MM.1S (cell line): ENCODE measurements at regions not wholly inside any gene's neighbourhood (a gene's known extent, or its start where the extent isn't known, plus 50 kb on each side); places are given as distances from the start of the nearest gene placed in this dataset.

ENCODE experiments used
- DNase-seq: peaks from one replicate; pipeline ENCODE4 v3.0.0-alpha.2; 2015
- H2AFZ ChIP-seq: fragments of 300-600 bp; sonication (generic); 2 replicates; pipeline ENCODE4 v1.6.0; 2016; ENCODE audit warnings: antibody characterized with exemption, low read length
- H3F3A ChIP-seq: fragments of 300-600 bp; sonication (generic); 2 replicates; pipeline ENCODE4 v1.6.1; 2016; ENCODE audit warnings: mild to moderate bottlenecking, antibody characterized with exemption, low read length, moderate library complexity, mixed read lengths; ENCODE audit not compliant: insufficient read depth
- H3K27ac ChIP-seq: fragments of 300-600 bp; sonication (generic); 2 replicates; pipeline ENCODE4 v1.5.1; 2016; ENCODE audit warnings: mild to moderate bottlenecking, low read length
- H3K27me3 ChIP-seq: fragments of 300-600 bp; sonication (generic); replicated peaks from 2 replicates; pipeline ENCODE4 v1.6.0; 2016; ENCODE audit warnings: low read length; ENCODE audit not compliant: insufficient read depth
- H3K36me3 ChIP-seq: fragments of 300-600 bp; sonication (generic); replicated peaks from 2 replicates; pipeline ENCODE4 v1.6.1; 2016; ENCODE audit warnings: mild to moderate bottlenecking, low read length, mixed read lengths; ENCODE audit not compliant: insufficient read depth
- H3K4me1 ChIP-seq: fragments of 300-600 bp; sonication (generic); 2 replicates; pipeline ENCODE4 v1.6.1; 2016; ENCODE audit warnings: low read length, mixed read lengths
- H3K4me2 ChIP-seq: fragments of 300-600 bp; sonication (generic); 2 replicates; pipeline ENCODE4 v1.6.0; 2016; ENCODE audit warnings: low read depth, low read length
- H3K4me3 ChIP-seq: fragments of 300-600 bp; sonication (generic); 2 replicates; pipeline ENCODE4 v1.5.1; 2016; ENCODE audit warnings: low read length, mixed read lengths
- H3K79me2 ChIP-seq: fragments of 300-600 bp; sonication (generic); 2 replicates; pipeline ENCODE4 v1.6.1; 2016; ENCODE audit warnings: mixed run types, low read length, mixed read lengths
- H3K9ac ChIP-seq: fragments of 300-600 bp; sonication (generic); 2 replicates; pipeline ENCODE4 v1.6.1; 2016; ENCODE audit warnings: low read length, mixed read lengths
- H3K9me2 ChIP-seq: fragments of 300-600 bp; sonication (generic); replicated peaks from 2 replicates; pipeline ENCODE4 v1.6.1; 2016; ENCODE audit warnings: mild to moderate bottlenecking, low read length, mixed read lengths; ENCODE audit not compliant: insufficient read depth
- H3K9me3 ChIP-seq: fragments of 300-600 bp; sonication (generic); replicated peaks from 2 replicates; pipeline ENCODE4 v1.6.1; 2016; ENCODE audit warnings: mild to moderate bottlenecking, low read length, mixed read lengths; ENCODE audit not compliant: insufficient read depth
- H4K20me1 ChIP-seq: fragments of 300-600 bp; sonication (generic); 2 replicates; pipeline ENCODE4 v1.6.1; 2016; ENCODE audit warnings: mild to moderate bottlenecking, low read length, moderate library complexity, mixed read lengths; ENCODE audit not compliant: insufficient read depth
- CTCF ChIP-seq: fragments of 300-600 bp; sonication (generic); IDR thresholded peaks from 2 replicates; pipeline ENCODE4 v1.5.1; 2016; ENCODE audit warnings: antibody characterized with exemption, low read length, mixed read lengths
- EZH2 ChIP-seq: fragments of 300-600 bp; sonication (generic); optimal IDR thresholded peaks from 2 replicates; pipeline ENCODE3; 2017; ENCODE audit warnings: low read depth, mild to moderate bottlenecking, antibody characterized with exemption, low read length, mixed read lengths
- EZH2phosphoT487 ChIP-seq: fragments of 300-600 bp; sonication (generic); IDR thresholded peaks from 2 replicates; pipeline ENCODE4 v1.6.1; 2018; ENCODE audit warnings: antibody characterized with exemption, low read length

DNA sequence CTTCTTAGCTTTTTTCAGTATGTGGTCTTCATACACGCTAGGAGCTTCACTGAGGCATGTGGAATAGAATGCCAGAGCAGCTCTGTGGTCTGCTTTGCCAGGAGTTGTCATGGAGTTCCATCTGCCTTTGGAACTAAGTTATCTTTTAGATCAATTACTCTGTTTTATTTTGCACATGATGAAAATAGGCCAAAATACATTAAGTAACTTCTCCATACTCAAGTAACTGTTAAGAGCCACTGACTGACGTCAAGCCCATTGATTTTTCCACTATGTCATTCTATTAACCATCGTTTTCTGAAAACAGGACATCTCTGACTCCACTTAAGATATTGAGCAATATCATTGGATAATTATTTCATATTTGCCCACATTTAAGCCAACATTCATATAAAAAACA, 415.1 kb upstream of the MAD2L1 start:
- Histone ChIP-seq H3K36me3 (no peaks in the 10 kb centered on the region), H2AFZ (no peak overlapping the region), H3F3A (no peaks in the 10 kb centered on the region), H4K20me1 (no peaks in the 10 kb centered on the region), H3K79me2 (no peaks in the 10 kb centered on the region), H3K4me1 (no peaks in the 10 kb centered on the region), H3K27me3 (no peaks in the 10 kb centered on the region), H3K27ac (no peak overlapping the region), H3K9ac (no peak overlapping the region), H3K4me2 (no peak overlapping the region), H3K9me3 (no peaks in the 10 kb centered on the region), H3K4me3 (no peak overlapping the region), H3K9me2 (no peaks in the 10 kb centered on the region)
- no peak for DNase-seq
- TF ChIP-seq EZH2phosphoT487 = no peak
- TF ChIP-seq EZH2 = no peak
- no peak for TF ChIP-seq CTCF

GRCh38 chr4:120472447-120473131, 405.9 kb upstream of the MAD2L1 start:
- H2AFZ ChIP-seq = no peak overlapping the region

GRCh38 chr4:120466429-120466828, 399.8 kb upstream of the MAD2L1 start:
- H3F3A ChIP-seq = no peaks in the 10 kb centered on the region
- H3K4me2 ChIP-seq = no peak overlapping the region
- H3K9me3 ChIP-seq = no peaks in the 10 kb centered on the region
- no peak overlapping the region for H3K9ac ChIP-seq
- no peak overlapping the region for H2AFZ ChIP-seq
- no peaks in the 10 kb centered on the region for H3K79me2 ChIP-seq
- H3K27me3 ChIP-seq = no peaks in the 10 kb centered on the region
- no peak for DNase-seq
- H3K27ac ChIP-seq = no peak overlapping the region
- TF ChIP-seq EZH2 (no peak), EZH2phosphoT487 (no peak), CTCF (no peak)
- H4K20me1 ChIP-seq = no peaks in the 10 kb centered on the region
- no peaks in the 10 kb centered on the region for H3K9me2 ChIP-seq
- no peaks in the 10 kb centered on the region for H3K36me3 ChIP-seq
- H3K4me1 ChIP-seq = no peaks in the 10 kb centered on the region
- H3K4me3 ChIP-seq = no peak overlapping the region

More at GRCh38 chr4:120472447-120473131, 405.9 kb upstream of the MAD2L1 start:
- no peak overlapping the region for H3K4me2 ChIP-seq
- TF ChIP-seq CTCF = no peak
- TF ChIP-seq EZH2 = no peak
- no peak for TF ChIP-seq EZH2phosphoT487
- no peak overlapping the region for H3K9ac ChIP-seq
- no peaks in the 10 kb centered on the region; the same call in 1 of the 2 replicates for H3K9me2 ChIP-seq
- no peaks in the 10 kb centered on the region for H3K79me2 ChIP-seq
- no peak overlapping the region for H3K27ac ChIP-seq
- H3K9me3 ChIP-seq = no peaks in the 10 kb centered on the region
- H3K36me3 ChIP-seq = no peaks in the 10 kb centered on the region
- no peaks in the 10 kb centered on the region for H3F3A ChIP-seq
- no peak for DNase-seq
- no peaks in the 10 kb centered on the region for H3K27me3 ChIP-seq
- no peaks in the 10 kb centered on the region for H3K4me1 ChIP-seq
- no peaks in the 10 kb centered on the region for H4K20me1 ChIP-seq
- H3K4me3 ChIP-seq = no peak overlapping the region
